IMR-90 (cell line): ENCODE measurements at regions not wholly inside any gene's neighbourhood (a gene's known extent, or its start where the extent isn't known, plus 50 kb on each side); places are given as distances from the start of the nearest gene placed in this dataset.

Experiments
- ATAC-seq: fragments of 200-7000 bp; cut with Tn5 transposase; 2 replicates; pipeline ENCODE4 v1.9.1; 2020; ENCODE audit warnings: low read depth, mild to moderate bottlenecking, moderate library complexity
- BruUV-seq: library from RNA; stranded (reverse); fragments of 400-500 nt; replicated peaks from 2 replicates; lab custom pipeline; 2021; lab: Mats Ljungman, UMichigan
- CTCF ChIA-PET: fragments of 300-600 bp; formaldehyde crosslinking; extraction: SDS; loops from one replicate; lab custom pipeline; 2021; ENCODE audit warnings: antibody characterized with exemption; lab: Yijun Ruan, JAX
- POLR2A ChIA-PET: fragments of 300-600 bp; sonication (Branson Sonifier 250); formaldehyde crosslinking; loops from one replicate; lab custom pipeline; 2022; ENCODE audit warnings: antibody characterized with exemption; ENCODE audit not compliant: unreplicated experiment; lab: Charles Lee
- DNase-seq: peaks from one replicate; pipeline ENCODE4 v3.0.0; 2013
- H2AFZ ChIP-seq: replicated peaks from 2 replicates; pipeline ENCODE3; 2013; ENCODE audit warnings: low read length, mild to moderate bottlenecking; ENCODE audit not compliant: poor library complexity
- H2AK5ac ChIP-seq: 2 replicates; pipeline ENCODE4 v1.6.1; 2013; ENCODE audit warnings: low read depth, low read length, inconsistent platforms
- H2AK9ac ChIP-seq: replicated peaks from 2 replicates; pipeline ENCODE3; 2013; ENCODE audit warnings: mild to moderate bottlenecking, low read depth, low read length, moderate library complexity; ENCODE audit not compliant: poor library complexity
- H2BK120ac ChIP-seq: 2 replicates; pipeline ENCODE4 v1.6.1; 2013; ENCODE audit warnings: low read depth, low read length, inconsistent platforms
- H2BK15ac ChIP-seq: 3 replicates; pipeline ENCODE4 v1.6.1; 2013; ENCODE audit warnings: low read depth, low read length, inconsistent platforms
- H2BK20ac ChIP-seq: 2 replicates; pipeline ENCODE4 v1.6.1; 2013; ENCODE audit warnings: low read depth, mild to moderate bottlenecking, inconsistent platforms, low read length, moderate library complexity
- H2BK5ac ChIP-seq: 2 replicates; pipeline ENCODE4 v1.6.1; 2013; ENCODE audit warnings: mild to moderate bottlenecking, low read depth, low read length, inconsistent platforms; ENCODE audit not compliant: poor library complexity, severe bottlenecking
- H3K14ac ChIP-seq: replicated peaks from 2 replicates; pipeline ENCODE4 v1.6.1; 2013; ENCODE audit warnings: low read depth, low read length, inconsistent platforms
- H3K18ac ChIP-seq: 2 replicates; pipeline ENCODE4 v1.6.1; 2013; ENCODE audit warnings: low read depth, low read length, control low read depth
- H3K23ac ChIP-seq: 2 replicates; pipeline ENCODE4 v1.6.1; 2013; ENCODE audit warnings: low read depth, low read length, inconsistent platforms
- H3K27ac ChIP-seq: 2 replicates; pipeline ENCODE4 v1.5.1; 2013; ENCODE audit warnings: mild to moderate bottlenecking, control low read depth, low read length; ENCODE audit not compliant: insufficient read depth
- H3K27me3 ChIP-seq: 2 replicates; pipeline ENCODE4 v1.6.1; 2013; ENCODE audit warnings: low read length; ENCODE audit not compliant: control insufficient read depth, insufficient read depth
- H3K36me3 ChIP-seq: 2 replicates; pipeline ENCODE4 v1.6.1; 2013; ENCODE audit warnings: low read length, mixed read lengths; ENCODE audit not compliant: control insufficient read depth, insufficient read depth
- H3K4ac ChIP-seq: 2 replicates; pipeline ENCODE4 v1.6.1; 2013; ENCODE audit warnings: low read depth, low read length, inconsistent platforms
- H3K4me1 ChIP-seq: 2 replicates; pipeline ENCODE4 v1.6.1; 2013; ENCODE audit warnings: low read length, mixed read lengths; ENCODE audit not compliant: control insufficient read depth, insufficient read depth
- H3K4me2 ChIP-seq: 2 replicates; pipeline ENCODE4 v1.6.1; 2013; ENCODE audit warnings: low read depth, mild to moderate bottlenecking, control low read depth, low read length, moderate library complexity
- H3K4me3 ChIP-seq: 2 replicates; pipeline ENCODE4 v1.5.1; 2013; ENCODE audit warnings: low read depth, mild to moderate bottlenecking, control low read depth, low read length, moderate library complexity; ENCODE audit not compliant: insufficient read depth
- H3K56ac ChIP-seq: 2 replicates; pipeline ENCODE4 v1.6.1; 2013; ENCODE audit warnings: low read length, inconsistent platforms; ENCODE audit not compliant: insufficient read depth; ENCODE audit errors: extremely low read depth
- H3K79me1 ChIP-seq, 2 experiments: 2 replicates each; pipeline ENCODE4 v1.6.1; 2013; ENCODE audit warnings: low read length in 2 of 2, inconsistent platforms in 1 of 2, low read depth in 1 of 2
- H3K9ac ChIP-seq: 2 replicates; pipeline ENCODE4 v1.6.1; 2013; ENCODE audit warnings: low read depth, low read length, control low read depth
- H3K9me1 ChIP-seq: 2 replicates; pipeline ENCODE4 v1.6.1; 2013; ENCODE audit warnings: low read length, inconsistent platforms; ENCODE audit not compliant: insufficient read depth
- H3K9me3 ChIP-seq: 2 replicates; pipeline ENCODE4 v1.6.1; 2013; ENCODE audit warnings: low read length; ENCODE audit not compliant: control insufficient read depth, insufficient read depth
- H4K20me1 ChIP-seq: 2 replicates; pipeline ENCODE4 v1.6.1; 2013; ENCODE audit warnings: low read length, inconsistent platforms; ENCODE audit not compliant: insufficient read depth
- H4K5ac ChIP-seq: 2 replicates; pipeline ENCODE4 v1.6.1; 2013; ENCODE audit warnings: mild to moderate bottlenecking, low read depth, low read length, control low read depth
- H4K8ac ChIP-seq, 2 experiments: 2 replicates each; pipeline ENCODE4 v1.6.1; 2013; ENCODE audit warnings: low read depth in 2 of 2, low read length in 2 of 2, control low read depth in 1 of 2, inconsistent platforms in 1 of 2
- H4K91ac ChIP-seq: 2 replicates; pipeline ENCODE4 v1.6.1; 2013; ENCODE audit warnings: low read depth, low read length, inconsistent platforms; ENCODE audit not compliant: insufficient read depth
- CEBPB ChIP-seq: IDR thresholded peaks from 2 replicates; pipeline ENCODE4 v1.6.1; 2012; ENCODE audit warnings: low read depth, low read length, improper control_type of control experiment
- MAFK ChIP-seq: IDR thresholded peaks from 2 replicates; pipeline ENCODE4 v1.6.1; 2012; ENCODE audit warnings: low read depth, low read length, improper control_type of control experiment
- NFE2L2 ChIP-seq: fragments of 150-350 bp; IDR thresholded peaks from 2 replicates; pipeline ENCODE4 v1.6.1; 2016; ENCODE audit warnings: low read depth, mild to moderate bottlenecking, low read length
- WGBS, 2 experiments: methylation state at CpG; one replicate each; pipeline versions ENCODE4 v1.1.5 to v1.1.7; 2013; ENCODE audit warnings: missing lambda C conversion rate in 2 of 2; ENCODE audit not compliant: insufficient read length in 1 of 2; ENCODE audit errors: extremely low coverage in 2 of 2; 5-methylcytosine and 5-hydroxymethylcytosine counted together
- dilution Hi-C: fragments of 300-500 bp; cut with HindIII; formaldehyde crosslinking; loops from one replicate; pipeline ENCODE4 v1.14.3; 2018; ENCODE audit warnings: low sequenced_read_pairs; ENCODE audit not compliant: unreplicated experiment
- in situ Hi-C: fragments of 300-500 bp; cut with MboI; formaldehyde crosslinking; loops from 3 replicates; pipeline ENCODE4 v1.14.3; 2019; ENCODE audit warnings: low sequenced_read_pairs, inconsistent platforms, mixed read lengths
- intact Hi-C: fragments of 100-400 bp; cut with micrococcal nuclease; formaldehyde crosslinking; loops from 2 replicates; pipeline ENCODE4 v1.10.0; 2022

GRCh38 chr4:147347217-147347616 lies 133.7 kb upstream of the EDNRA start:
- Histone ChIP-seq H3K36me3 (no peaks in the 10 kb centered on the region), H3K9me3 (peaks cover 2% of the 10 kb centered on the region; the same call in 1 of the 2 replicates), H3K4me3 (no peak overlapping the region), H2AK5ac (no peak overlapping the region), H3K9me1 (no peaks in the 10 kb centered on the region), H3K4me1 (no peaks in the 10 kb centered on the region), H3K27me3 (no peaks in the 10 kb centered on the region), H3K23ac (no peak overlapping the region), H3K56ac (no peak overlapping the region), H3K4ac (no peak overlapping the region), H2AK9ac (no peak overlapping the region), H4K91ac (no peak overlapping the region), H3K18ac (no peak overlapping the region), H3K4me2 (no peak overlapping the region), H2BK15ac (no peak overlapping the region), H3K79me1 (no peaks in the 10 kb centered on the region), H2BK120ac (no peak overlapping the region), H4K5ac (no peak overlapping the region), H3K9ac (no peak overlapping the region), H3K27ac (no peak overlapping the region), H3K14ac (no peak overlapping the region), H2BK20ac (no peak overlapping the region), H4K8ac (no peak overlapping the region), H4K20me1 (no peaks in the 10 kb centered on the region), H2BK5ac (no peak overlapping the region), H2AFZ (no peak overlapping the region)
- intact Hi-C loops = no loop called here
- BruUV-seq = no TSS peak
- no CpG with 5 or more reads among the region's 8 CpGs for WGBS, 2 experiments
- DNase-seq = no peak
- POLR2A ChIA-PET = no interaction called here
- in situ Hi-C loops = no loop called here
- dilution Hi-C loops = no loop called here
- ATAC-seq = no peak
- CTCF ChIA-PET = interaction anchor here (1.0 kb wide), 1 partner anchor 9 kb away, joined by 3 read pairs; no protein-coding TSS in a partner anchor
- no peak for TF ChIP-seq MAFK
- no peak for TF ChIP-seq NFE2L2
- TF ChIP-seq CEBPB = no peak
